HFF-Myc (cell line): ENCODE measurements at regions not wholly inside any gene's neighbourhood (a gene's known extent, or its start where the extent isn't known, plus 50 kb on each side); places are given as distances from the start of the nearest gene placed in this dataset.

Experiments
- DNase-seq: peaks from one replicate; pipeline ENCODE4 v3.0.0-alpha.2; 2011; ENCODE audit warnings: low read depth; ENCODE audit errors: extremely low read depth
- H3K4me3 ChIP-seq: replicated peaks from 2 replicates; pipeline ENCODE4 v1.5.1; 2011; ENCODE audit warnings: low read depth, mild to moderate bottlenecking, control low read depth, low read length
- CTCF ChIP-seq: IDR thresholded peaks from 2 replicates; pipeline ENCODE4 v1.5.1; 2012; ENCODE audit warnings: mild to moderate bottlenecking, low read depth, low read length, control low read depth; ENCODE audit errors: missing control alignments

GRCh38 chr11:112685111-112685510 lies 276.1 kb upstream of the NCAM1 start:
- no peak overlapping the region for H3K4me3 ChIP-seq
- TF ChIP-seq CTCF, result no peak
- no peak for DNase-seq

- no peak overlapping the region for H3K4me3 ChIP-seq
- no peak for DNase-seq
- no peak for TF ChIP-seq CTCF
Observed at GRCh38 chr11:112689851-112690250, 271.4 kb upstream of the NCAM1 start.

GRCh38 chr11:112693781-112694180 lies 267.4 kb upstream of the NCAM1 start:
- H3K4me3 ChIP-seq, result no peak overlapping the region
- TF ChIP-seq CTCF, result no peak
- no peak for DNase-seq

GRCh38 chr11:112694245-112694644 lies 267.0 kb upstream of the NCAM1 start:
- no peak for DNase-seq
- TF ChIP-seq CTCF, result no peak
- no peak overlapping the region for H3K4me3 ChIP-seq

GRCh38 chr11:112694813-112695212 lies 266.4 kb upstream of the NCAM1 start:
- no peak for TF ChIP-seq CTCF
- DNase-seq, result no peak
- no peak overlapping the region for H3K4me3 ChIP-seq

- no peak for DNase-seq
- TF ChIP-seq CTCF, result no peak
- no peak overlapping the region for H3K4me3 ChIP-seq
Observed at GRCh38 chr11:112697391-112698178, 263.6 kb upstream of the NCAM1 start.

- H3K4me3 ChIP-seq, result no peak overlapping the region
- DNase-seq, result no peak
- no peak for TF ChIP-seq CTCF
Observed at GRCh38 chr11:112705148-112705547, 256.1 kb upstream of the NCAM1 start.
